ENCODE measurements at regions not wholly inside any gene's neighbourhood (a gene's known extent, or its start where the extent isn't known, plus 50 kb on each side); places are given as distances from the start of the nearest gene placed in this dataset.

DNA sequence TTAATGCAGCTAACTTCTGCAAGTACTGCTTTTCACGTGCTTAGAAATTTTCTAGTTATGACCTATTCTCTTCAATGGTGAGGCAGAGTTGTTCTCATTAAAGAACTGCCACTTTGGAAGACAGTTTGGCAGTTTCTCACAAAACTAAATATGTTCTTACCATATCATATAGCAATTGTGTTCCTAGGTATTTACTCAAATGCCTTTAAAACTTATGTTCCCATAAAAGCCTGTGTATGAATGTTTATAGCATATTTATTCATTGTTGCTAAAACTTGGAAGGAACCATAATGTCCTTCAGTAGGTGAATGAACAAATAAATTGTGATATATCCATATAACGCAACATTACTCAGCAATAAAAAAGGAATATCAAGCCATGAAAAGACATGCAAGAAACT is 555.1 kb upstream of the POT1 start:
- TF ChIP-seq ARNT (IDR thresholded peaks at IDR 0.05) (no peak), ZNF707 (CRISPR knock-in tag; conservative IDR thresholded peaks at IDR 0.05) (no peak), THRAP3 (IDR thresholded peaks at IDR 0.05; ENCODE audit: borderline replicate concordance) (no peak), ZNF263 (CRISPR knock-in tag; IDR thresholded peaks at IDR 0.05; ENCODE audit: borderline replicate concordance) (no peak), HSF4 (CRISPR knock-in tag; IDR thresholded peaks at IDR 0.05; ENCODE audit: borderline replicate concordance) (no peak), ELF4 (CRISPR knock-in tag; IDR thresholded peaks at IDR 0.05) (no peak), ZFPM2 (CRISPR knock-in tag; IDR thresholded peaks at IDR 0.05) (no peak), RNF2 (IDR thresholded peaks at IDR 0.05) (no peak), ZNF780A (CRISPR knock-in tag; IDR thresholded peaks at IDR 0.05) (no peak)
- TF ChIP-seq, protein P1, sequence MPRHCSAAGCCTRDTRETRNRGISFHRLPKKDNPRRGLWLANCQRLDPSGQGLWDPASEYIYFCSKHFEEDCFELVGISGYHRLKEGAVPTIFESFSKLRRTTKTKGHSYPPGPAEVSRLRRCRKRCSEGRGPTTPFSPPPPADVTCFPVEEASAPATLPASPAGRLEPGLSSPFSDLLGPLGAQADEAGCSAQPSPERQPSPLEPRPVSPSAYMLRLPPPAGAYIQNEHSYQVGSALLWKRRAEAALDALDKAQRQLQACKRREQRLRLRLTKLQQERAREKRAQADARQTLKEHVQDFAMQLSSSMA (CRISPR knock-in tag; IDR thresholded peaks at IDR 0.05) = no peak
- TF ChIP-seq, protein P2, sequence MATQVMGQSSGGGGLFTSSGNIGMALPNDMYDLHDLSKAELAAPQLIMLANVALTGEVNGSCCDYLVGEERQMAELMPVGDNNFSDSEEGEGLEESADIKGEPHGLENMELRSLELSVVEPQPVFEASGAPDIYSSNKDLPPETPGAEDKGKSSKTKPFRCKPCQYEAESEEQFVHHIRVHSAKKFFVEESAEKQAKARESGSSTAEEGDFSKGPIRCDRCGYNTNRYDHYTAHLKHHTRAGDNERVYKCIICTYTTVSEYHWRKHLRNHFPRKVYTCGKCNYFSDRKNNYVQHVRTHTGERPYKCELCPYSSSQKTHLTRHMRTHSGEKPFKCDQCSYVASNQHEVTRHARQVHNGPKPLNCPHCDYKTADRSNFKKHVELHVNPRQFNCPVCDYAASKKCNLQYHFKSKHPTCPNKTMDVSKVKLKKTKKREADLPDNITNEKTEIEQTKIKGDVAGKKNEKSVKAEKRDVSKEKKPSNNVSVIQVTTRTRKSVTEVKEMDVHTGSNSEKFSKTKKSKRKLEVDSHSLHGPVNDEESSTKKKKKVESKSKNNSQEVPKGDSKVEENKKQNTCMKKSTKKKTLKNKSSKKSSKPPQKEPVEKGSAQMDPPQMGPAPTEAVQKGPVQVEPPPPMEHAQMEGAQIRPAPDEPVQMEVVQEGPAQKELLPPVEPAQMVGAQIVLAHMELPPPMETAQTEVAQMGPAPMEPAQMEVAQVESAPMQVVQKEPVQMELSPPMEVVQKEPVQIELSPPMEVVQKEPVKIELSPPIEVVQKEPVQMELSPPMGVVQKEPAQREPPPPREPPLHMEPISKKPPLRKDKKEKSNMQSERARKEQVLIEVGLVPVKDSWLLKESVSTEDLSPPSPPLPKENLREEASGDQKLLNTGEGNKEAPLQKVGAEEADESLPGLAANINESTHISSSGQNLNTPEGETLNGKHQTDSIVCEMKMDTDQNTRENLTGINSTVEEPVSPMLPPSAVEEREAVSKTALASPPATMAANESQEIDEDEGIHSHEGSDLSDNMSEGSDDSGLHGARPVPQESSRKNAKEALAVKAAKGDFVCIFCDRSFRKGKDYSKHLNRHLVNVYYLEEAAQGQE (IDR thresholded peaks at IDR 0.05; ENCODE audit: borderline replicate concordance) = no peak
- TF ChIP-seq, protein P2 (CRISPR knock-in tag; IDR thresholded peaks at IDR 0.05; ENCODE audit: low read depth) = no peak
- no peaks in the 10 kb centered on the region for H3K36me3 ChIP-seq (ENCODE audit: control insufficient read depth, insufficient read depth, low read length)
- WGBS (ENCODE audit: insufficient coverage, low coverage, missing lambda C conversion rate) = 17% methylated on average over 2 of the region's 2 CpGs
- H3K79me2 ChIP-seq (ENCODE audit: control insufficient read depth, insufficient read depth, low read length) = no peaks in the 10 kb centered on the region
- ATAC-seq (no peak), FAIRE-seq (no peak), DNase-seq (ENCODE audit: extremely low read depth in 1 of 4, low spot score in 3 of 4) (no peak)
- no peak overlapping the region for H3K4me2 ChIP-seq (ENCODE audit: insufficient read depth, low read length)
- H4K20me1 ChIP-seq (replicated peaks; ENCODE audit: control insufficient read depth, insufficient read depth, low read length) = no peaks in the 10 kb centered on the region
- H3K4me3 ChIP-seq = no peak overlapping the region
- no peaks in the 10 kb centered on the region for H3K9me3 ChIP-seq (replicated peaks; ENCODE audit: control insufficient read depth, insufficient read depth, low read depth, low read length)
- POLR2A ChIA-PET = no interaction called here
- no peak overlapping the region for H2AFZ ChIP-seq (ENCODE audit: low read depth, low read length)
- no peak overlapping the region for H3K27ac ChIP-seq (ENCODE audit: extremely low read depth, low read depth, low read length)
- H3K27me3 ChIP-seq (ENCODE audit: control insufficient read depth in 2 of 2, insufficient read depth in 2 of 2, low read length in 2 of 2) = no peaks in the 10 kb centered on the region
- BruUV-seq (replicated peaks) = no TSS peak
- intact Hi-C loops (cut with micrococcal nuclease) (no loop called here), in situ Hi-C loops (cut with MboI) (no loop called here)
- CTCF ChIA-PET (ENCODE audit: low intra/inter-chr PET ratio) = no interaction called here
- no peaks in the 10 kb centered on the region for H3K9me1 ChIP-seq (ENCODE audit: control insufficient read depth, insufficient read depth, low read length)
- no peaks in the 10 kb centered on the region for H3K4me1 ChIP-seq (replicated peaks in 1 of 2; ENCODE audit: control insufficient read depth in 2 of 2, insufficient read depth in 2 of 2, low read length in 2 of 2)
- H3K9ac ChIP-seq (ENCODE audit: insufficient read depth in 1 of 2, low read depth in 2 of 2, low read length in 2 of 2) = no peak overlapping the region
